Tibial nerve (tissue), 4 donors: ENCODE measurements at regions not wholly inside any gene's neighbourhood (a gene's known extent, or its start where the extent isn't known, plus 50 kb on each side); places are given as distances from the start of the nearest gene placed in this dataset.

Source experiments
- EP300 ChIP-seq, 2 donors: sonication (generic); formaldehyde crosslinking; IDR thresholded peaks; one replicate each; pipeline ENCODE4 v1.6.1; 2017; ENCODE audit warnings: antibody characterized with exemption in 2 of 2, mild to moderate bottlenecking in 1 of 2
- POLR2A ChIP-seq, 2 donors: fragments of 450-650 bp; IDR thresholded peaks; one replicate each; pipeline ENCODE4 v1.6.1; 2017; ENCODE audit warnings: antibody characterized with exemption in 2 of 2, mild to moderate bottlenecking in 2 of 2, moderate library complexity in 2 of 2
- TF ChIP-seq, protein P1 (sequence below), 5 experiments: fragments of 200-600 bp in 3 of 5; fragments of 450-650 bp in 2 of 5; sonication (generic) in 3 of 5; IDR thresholded peaks; one replicate each; pipeline ENCODE4 v1.5.1; 2016 to 2019; ENCODE audit warnings: antibody characterized with exemption in 5 of 5, mild to moderate bottlenecking in 3 of 5, moderate library complexity in 2 of 5

DNA sequence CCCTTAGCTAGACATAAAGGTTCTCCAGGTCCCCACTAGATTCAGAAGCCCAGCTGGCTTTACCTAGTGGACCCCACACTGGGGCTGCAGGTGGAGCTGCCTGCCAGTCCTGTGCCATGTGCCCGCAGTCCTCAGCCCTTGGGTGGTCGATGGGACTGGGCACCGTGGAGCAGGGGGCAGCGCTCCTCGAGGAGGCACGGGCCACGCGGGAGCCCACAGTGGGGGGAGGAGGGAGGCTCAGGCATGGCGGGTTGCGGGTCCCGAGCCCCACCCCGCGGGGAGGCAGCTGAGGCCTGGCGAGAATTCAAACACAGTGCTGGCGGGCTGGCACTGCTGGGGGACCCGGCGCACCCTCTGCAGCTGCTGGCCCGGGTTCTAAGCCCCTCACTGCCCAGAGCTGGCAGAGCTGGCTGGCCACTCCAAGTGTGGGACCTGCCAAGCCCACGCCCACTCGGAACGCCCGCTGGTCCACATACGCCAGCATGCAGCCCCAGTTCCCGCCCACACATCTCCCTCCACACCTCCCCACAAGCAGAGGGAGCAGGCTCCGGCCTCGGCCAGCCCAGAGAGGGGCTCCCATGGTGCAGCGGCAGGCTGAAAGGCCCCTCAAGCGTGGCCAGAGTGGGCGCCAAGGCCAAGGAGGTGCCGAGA lies 119.7 kb upstream of the NRXN1 start:
- TF ChIP-seq, protein P1, sequence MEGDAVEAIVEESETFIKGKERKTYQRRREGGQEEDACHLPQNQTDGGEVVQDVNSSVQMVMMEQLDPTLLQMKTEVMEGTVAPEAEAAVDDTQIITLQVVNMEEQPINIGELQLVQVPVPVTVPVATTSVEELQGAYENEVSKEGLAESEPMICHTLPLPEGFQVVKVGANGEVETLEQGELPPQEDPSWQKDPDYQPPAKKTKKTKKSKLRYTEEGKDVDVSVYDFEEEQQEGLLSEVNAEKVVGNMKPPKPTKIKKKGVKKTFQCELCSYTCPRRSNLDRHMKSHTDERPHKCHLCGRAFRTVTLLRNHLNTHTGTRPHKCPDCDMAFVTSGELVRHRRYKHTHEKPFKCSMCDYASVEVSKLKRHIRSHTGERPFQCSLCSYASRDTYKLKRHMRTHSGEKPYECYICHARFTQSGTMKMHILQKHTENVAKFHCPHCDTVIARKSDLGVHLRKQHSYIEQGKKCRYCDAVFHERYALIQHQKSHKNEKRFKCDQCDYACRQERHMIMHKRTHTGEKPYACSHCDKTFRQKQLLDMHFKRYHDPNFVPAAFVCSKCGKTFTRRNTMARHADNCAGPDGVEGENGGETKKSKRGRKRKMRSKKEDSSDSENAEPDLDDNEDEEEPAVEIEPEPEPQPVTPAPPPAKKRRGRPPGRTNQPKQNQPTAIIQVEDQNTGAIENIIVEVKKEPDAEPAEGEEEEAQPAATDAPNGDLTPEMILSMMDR (IDR thresholded peaks at IDR 0.05) = no peak
- no peak for TF ChIP-seq POLR2A (IDR thresholded peaks at IDR 0.05)
- TF ChIP-seq EP300 (IDR thresholded peaks at IDR 0.05) = no peak
